ENCODE measurements at regions not wholly inside any gene's neighbourhood (a gene's known extent, or its start where the extent isn't known, plus 50 kb on each side); places are given as distances from the start of the nearest gene placed in this dataset.

DNA sequence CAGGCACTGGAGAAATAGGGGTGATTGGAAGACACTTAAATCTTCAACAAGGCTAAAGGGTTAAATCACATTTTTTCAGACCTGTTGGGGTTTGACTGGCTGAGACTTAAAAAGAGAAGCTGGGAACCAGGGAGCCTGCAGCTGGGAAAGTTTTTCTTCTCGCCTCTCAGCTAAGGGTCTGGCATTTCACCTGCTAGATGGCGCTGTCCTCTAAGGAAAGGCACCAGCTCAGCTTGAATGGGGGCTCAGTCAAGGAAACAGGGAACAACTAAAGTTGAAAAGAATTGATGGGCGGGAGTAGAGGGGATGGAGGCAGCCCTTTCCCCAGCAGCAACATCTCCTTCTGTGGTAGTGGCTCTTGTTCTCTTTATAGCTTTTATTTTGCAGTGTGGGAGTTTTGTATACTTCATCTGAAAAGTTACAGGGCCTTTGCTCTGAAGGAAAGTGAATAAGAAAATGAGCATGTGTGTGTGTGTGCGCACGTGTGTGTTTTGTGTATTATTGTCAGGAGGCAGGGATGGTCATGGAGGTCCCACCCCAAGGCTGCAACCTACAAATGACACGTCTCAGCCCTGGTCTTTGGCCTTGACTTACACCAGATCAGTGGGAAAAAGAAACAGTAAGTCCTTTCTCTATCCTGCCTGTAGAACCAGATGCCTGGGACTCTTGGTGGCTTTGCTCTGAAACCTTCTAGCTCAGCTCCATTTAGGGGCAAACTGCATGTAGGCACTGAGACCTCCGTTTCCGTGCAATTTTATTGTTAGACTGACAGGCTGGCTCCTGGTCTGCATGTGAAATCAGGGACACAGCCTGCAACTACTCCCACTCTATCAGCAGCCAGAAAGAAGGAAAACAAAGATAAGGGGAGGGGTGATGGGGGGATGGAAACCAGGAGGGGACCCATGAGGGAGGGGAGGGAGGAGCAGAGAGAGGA lies 316.2 kb upstream of the CLINT1 start:
- no peak overlapping the region for H3K4me3 ChIP-seq (ENCODE audit: low read length in 2 of 2)
- H3K9me3 ChIP-seq (ENCODE audit: control insufficient read depth in 2 of 2, insufficient read depth in 1 of 2, low read length in 1 of 2), result no peaks in the 10 kb centered on the region
- no peaks in the 10 kb centered on the region for H3K27me3 ChIP-seq (ENCODE audit: control insufficient read depth in 2 of 2, insufficient read depth in 1 of 2, low read length in 1 of 2)
- DNase-seq (ENCODE audit: low read depth in 6 of 9, low spot score in 9 of 9), result peak; percentile 30 to 84 (median 59)
- no peaks in the 10 kb centered on the region for H3K36me3 ChIP-seq (ENCODE audit: control insufficient read depth in 2 of 2, insufficient read depth in 2 of 2, low read length in 1 of 2)
- peaks cover 0 to 6% of the 10 kb centered on the region in 2 donors for H3K4me1 ChIP-seq (ENCODE audit: control insufficient read depth in 2 of 2, insufficient read depth in 2 of 2, low read length in 2 of 2)
- no peak overlapping the region for H3K27ac ChIP-seq (ENCODE audit: low read depth in 1 of 2, low read length in 1 of 2)
- 59% methylated on average over 8 of the region's 8 CpGs for WGBS

DNA sequence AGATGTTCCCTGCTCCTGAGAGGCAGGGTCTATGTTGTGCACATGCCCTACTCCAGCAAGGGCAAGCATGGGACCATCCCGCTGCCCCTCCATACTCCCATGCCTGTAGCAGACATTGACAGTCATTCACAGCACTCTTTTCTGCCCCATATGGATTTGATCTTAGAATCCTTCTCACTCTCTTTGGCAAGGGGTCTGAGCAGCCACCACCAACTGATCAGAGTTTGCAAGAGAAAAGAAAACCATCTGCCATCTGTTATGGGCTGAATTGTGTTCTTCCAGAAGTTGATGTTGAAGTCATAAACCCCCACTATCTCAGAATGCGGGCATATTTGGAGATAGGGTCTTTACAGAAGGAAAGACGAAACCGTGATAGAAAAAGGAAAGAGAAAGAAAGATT lies 315.1 kb upstream of the CLINT1 start:
- DNase-seq (ENCODE audit: low read depth in 6 of 9, low spot score in 9 of 9), result no peak
- Histone ChIP-seq H3K4me3 (ENCODE audit: low read length in 2 of 2) (no peak overlapping the region), H3K27ac (ENCODE audit: low read depth in 1 of 2, low read length in 1 of 2) (no peak overlapping the region), H3K36me3 (ENCODE audit: control insufficient read depth in 2 of 2, insufficient read depth in 2 of 2, low read length in 1 of 2) (no peaks in the 10 kb centered on the region), H3K9me3 (ENCODE audit: control insufficient read depth in 2 of 2, insufficient read depth in 1 of 2, low read length in 1 of 2) (no peaks in the 10 kb centered on the region), H3K4me1 (ENCODE audit: control insufficient read depth in 2 of 2, insufficient read depth in 2 of 2, low read length in 2 of 2) (peaks cover 0 to 6% of the 10 kb centered on the region in 2 donors), H3K27me3 (ENCODE audit: control insufficient read depth in 2 of 2, insufficient read depth in 1 of 2, low read length in 1 of 2) (no peaks in the 10 kb centered on the region)
- 99% methylated on average over 4 of the region's 4 CpGs for WGBS

DNA sequence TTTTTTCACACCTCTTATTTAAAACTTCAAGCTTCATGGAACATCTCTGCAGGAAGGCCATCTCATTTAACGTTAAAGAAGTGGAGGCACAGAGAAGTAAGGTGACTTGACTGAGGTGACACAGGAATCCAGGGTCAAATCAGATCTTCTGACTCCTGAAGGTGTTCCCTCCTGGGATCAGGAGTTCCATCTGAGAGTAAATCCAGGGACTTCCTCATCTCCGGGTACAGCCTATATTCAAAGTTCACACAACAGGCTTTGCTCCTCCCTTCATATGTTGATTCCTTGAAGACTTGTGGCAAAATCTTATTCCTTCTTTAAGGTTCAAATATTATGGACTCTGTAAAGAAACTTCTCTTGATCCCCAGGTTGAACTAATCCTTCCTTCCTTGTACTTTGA lies 313.1 kb upstream of the CLINT1 start:
- H3K27me3 ChIP-seq (ENCODE audit: control insufficient read depth in 2 of 2, insufficient read depth in 1 of 2, low read length in 1 of 2), result no peaks in the 10 kb centered on the region
- 95% methylated on average over 2 of the region's 2 CpGs for WGBS
- no peak overlapping the region for H3K27ac ChIP-seq (ENCODE audit: low read depth in 1 of 2, low read length in 1 of 2)
- peaks cover 0 to 6% of the 10 kb centered on the region in 2 donors for H3K4me1 ChIP-seq (ENCODE audit: control insufficient read depth in 2 of 2, insufficient read depth in 2 of 2, low read length in 2 of 2)
- no peaks in the 10 kb centered on the region for H3K36me3 ChIP-seq (ENCODE audit: control insufficient read depth in 2 of 2, insufficient read depth in 2 of 2, low read length in 1 of 2)
- no peaks in the 10 kb centered on the region for H3K9me3 ChIP-seq (ENCODE audit: control insufficient read depth in 2 of 2, insufficient read depth in 1 of 2, low read length in 1 of 2)
- H3K4me3 ChIP-seq (ENCODE audit: low read length in 2 of 2), result no peak overlapping the region
- DNase-seq (ENCODE audit: low read depth in 6 of 9, low spot score in 9 of 9), result no peak

GRCh38 chr5:158170534-158170933 lies 311.6 kb upstream of the CLINT1 start:
- H3K4me3 ChIP-seq (ENCODE audit: low read length in 2 of 2), result no peak overlapping the region
- WGBS, result 95% methylated on average over 2 of the region's 2 CpGs
- H3K27ac ChIP-seq (ENCODE audit: low read depth in 1 of 2, low read length in 1 of 2), result no peak overlapping the region

GRCh38 chr5:158170060-158170459 lies 311.1 kb upstream of the CLINT1 start:
- Histone ChIP-seq H3K36me3 (ENCODE audit: control insufficient read depth in 2 of 2, insufficient read depth in 2 of 2, low read length in 1 of 2) (no peaks in the 10 kb centered on the region), H3K27me3 (ENCODE audit: control insufficient read depth in 2 of 2, insufficient read depth in 1 of 2, low read length in 1 of 2) (no peaks in the 10 kb centered on the region), H3K27ac (ENCODE audit: low read depth in 1 of 2, low read length in 1 of 2) (no peak overlapping the region), H3K4me1 (ENCODE audit: control insufficient read depth in 2 of 2, insufficient read depth in 2 of 2, low read length in 2 of 2) (peaks cover 0 to under 1% of the 10 kb centered on the region in 2 donors), H3K9me3 (ENCODE audit: control insufficient read depth in 2 of 2, insufficient read depth in 1 of 2, low read length in 1 of 2) (no peaks in the 10 kb centered on the region), H3K4me3 (ENCODE audit: low read length in 2 of 2) (no peak overlapping the region)
- WGBS, result 94% methylated on average over 3 of the region's 3 CpGs
- DNase-seq (ENCODE audit: low read depth in 6 of 9, low spot score in 9 of 9), result no peak

More at GRCh38 chr5:158170534-158170933, 311.6 kb upstream of the CLINT1 start:
- H3K36me3 ChIP-seq (ENCODE audit: control insufficient read depth in 2 of 2, insufficient read depth in 2 of 2, low read length in 1 of 2), result no peaks in the 10 kb centered on the region
- H3K4me1 ChIP-seq (ENCODE audit: control insufficient read depth in 2 of 2, insufficient read depth in 2 of 2, low read length in 2 of 2), result peaks cover 0 to 5% of the 10 kb centered on the region in 2 donors
- no peaks in the 10 kb centered on the region for H3K27me3 ChIP-seq (ENCODE audit: control insufficient read depth in 2 of 2, insufficient read depth in 1 of 2, low read length in 1 of 2)
- no peak for DNase-seq (ENCODE audit: low read depth in 6 of 9, low spot score in 9 of 9)
- no peaks in the 10 kb centered on the region for H3K9me3 ChIP-seq (ENCODE audit: control insufficient read depth in 2 of 2, insufficient read depth in 1 of 2, low read length in 1 of 2)

- no peak overlapping the region for H3K4me3 ChIP-seq (ENCODE audit: low read length in 2 of 2)
- H3K36me3 ChIP-seq (ENCODE audit: control insufficient read depth in 2 of 2, insufficient read depth in 2 of 2, low read length in 1 of 2), result no peaks in the 10 kb centered on the region
- no peaks in the 10 kb centered on the region for H3K27me3 ChIP-seq (ENCODE audit: control insufficient read depth in 2 of 2, insufficient read depth in 1 of 2, low read length in 1 of 2)
- DNase-seq (ENCODE audit: low read depth in 6 of 9, low spot score in 9 of 9), result peak in 1 of 9 donors; percentile 12
- H3K27ac ChIP-seq (ENCODE audit: low read depth in 1 of 2, low read length in 1 of 2), result no peak overlapping the region
- WGBS, result 59% methylated on average over 5 of the region's 5 CpGs
- no peaks in the 10 kb centered on the region for H3K9me3 ChIP-seq (ENCODE audit: control insufficient read depth in 2 of 2, insufficient read depth in 1 of 2, low read length in 1 of 2)
- no peaks in the 10 kb centered on the region for H3K4me1 ChIP-seq (ENCODE audit: control insufficient read depth in 2 of 2, insufficient read depth in 2 of 2, low read length in 2 of 2)
Observed at GRCh38 chr5:158166424-158166823, 307.5 kb upstream of the CLINT1 start.

DNA sequence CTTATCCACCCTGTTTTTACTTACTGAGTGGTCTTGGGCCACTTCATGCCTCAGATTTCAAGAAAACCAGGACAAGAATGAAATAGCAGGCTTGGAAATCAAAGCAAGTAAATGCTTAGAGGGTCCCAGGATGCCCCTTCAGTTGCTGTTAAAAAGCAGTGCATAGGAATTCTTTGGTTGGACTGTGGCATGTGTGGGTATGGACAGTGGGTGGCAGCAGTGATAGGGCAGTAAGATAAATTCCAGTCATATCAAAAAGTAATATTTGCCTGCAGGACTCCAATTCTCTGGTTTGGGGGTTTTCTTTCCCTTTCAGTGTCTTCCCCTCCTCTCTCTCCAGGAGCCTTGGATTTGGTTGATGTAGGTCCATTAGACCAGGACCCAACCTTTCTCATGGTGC lies 306.7 kb upstream of the CLINT1 start:
- Histone ChIP-seq H3K9me3 (ENCODE audit: control insufficient read depth in 2 of 2, insufficient read depth in 1 of 2, low read length in 1 of 2) (no peaks in the 10 kb centered on the region), H3K27me3 (ENCODE audit: control insufficient read depth in 2 of 2, insufficient read depth in 1 of 2, low read length in 1 of 2) (no peaks in the 10 kb centered on the region), H3K36me3 (ENCODE audit: control insufficient read depth in 2 of 2, insufficient read depth in 2 of 2, low read length in 1 of 2) (no peaks in the 10 kb centered on the region), H3K4me1 (ENCODE audit: control insufficient read depth in 2 of 2, insufficient read depth in 2 of 2, low read length in 2 of 2) (no peaks in the 10 kb centered on the region), H3K4me3 (ENCODE audit: low read length in 2 of 2) (no peak overlapping the region), H3K27ac (ENCODE audit: low read depth in 1 of 2, low read length in 1 of 2) (no peak overlapping the region)
- DNase-seq (ENCODE audit: low read depth in 6 of 9, low spot score in 9 of 9), result no peak

- 89% methylated on average over 4 of the region's 4 CpGs for WGBS
- no peaks in the 10 kb centered on the region for H3K9me3 ChIP-seq (ENCODE audit: control insufficient read depth in 2 of 2, insufficient read depth in 1 of 2, low read length in 1 of 2)
- no peak for DNase-seq (ENCODE audit: low read depth in 6 of 9, low spot score in 9 of 9)
- no peak overlapping the region for H3K4me3 ChIP-seq (ENCODE audit: low read length in 2 of 2)
- H3K36me3 ChIP-seq (ENCODE audit: control insufficient read depth in 2 of 2, insufficient read depth in 2 of 2, low read length in 1 of 2), result no peaks in the 10 kb centered on the region
- no peaks in the 10 kb centered on the region for H3K4me1 ChIP-seq (ENCODE audit: control insufficient read depth in 2 of 2, insufficient read depth in 2 of 2, low read length in 2 of 2)
- H3K27me3 ChIP-seq (ENCODE audit: control insufficient read depth in 2 of 2, insufficient read depth in 1 of 2, low read length in 1 of 2), result no peaks in the 10 kb centered on the region
- H3K27ac ChIP-seq (ENCODE audit: low read depth in 1 of 2, low read length in 1 of 2), result no peak overlapping the region
Observed at GRCh38 chr5:158164296-158165047, 305.5 kb upstream of the CLINT1 start.
